ENCODE measurements at regions not wholly inside any gene's neighbourhood (a gene's known extent, or its start where the extent isn't known, plus 50 kb on each side); places are given as distances from the start of the nearest gene placed in this dataset.

GRCh38 chr14:98984719-98985041, 287.3 kb downstream of the BCL11B start:
- no peaks in the 10 kb centered on the region for H3K9me3 ChIP-seq (ENCODE audit: control insufficient read depth, insufficient read depth, low read length)
- no peaks in the 10 kb centered on the region for H3K27me3 ChIP-seq (ENCODE audit: control insufficient read depth, insufficient read depth, low read length)
- no peaks in the 10 kb centered on the region for H3K4me1 ChIP-seq (ENCODE audit: control insufficient read depth, insufficient read depth, low read length)
- no peak overlapping the region for H3K27ac ChIP-seq (ENCODE audit: low read depth, low read length)
- no peaks in the 10 kb centered on the region for H3K36me3 ChIP-seq (ENCODE audit: control insufficient read depth, insufficient read depth, low read length)
- DNase-seq (ENCODE audit: low read depth in 4 of 6, low spot score in 6 of 6), result no peak
- WGBS (ENCODE audit: insufficient coverage), result 78% methylated on average over 7 of the region's 7 CpGs
- H3K4me3 ChIP-seq (ENCODE audit: low read depth, low read length), result no peak overlapping the region

- Histone ChIP-seq H3K9me3 (ENCODE audit: control insufficient read depth, insufficient read depth, low read length) (no peaks in the 10 kb centered on the region), H3K4me3 (ENCODE audit: low read depth, low read length) (no peak overlapping the region), H3K36me3 (ENCODE audit: control insufficient read depth, insufficient read depth, low read length) (no peaks in the 10 kb centered on the region), H3K4me1 (ENCODE audit: control insufficient read depth, insufficient read depth, low read length) (no peaks in the 10 kb centered on the region), H3K27me3 (ENCODE audit: control insufficient read depth, insufficient read depth, low read length) (no peaks in the 10 kb centered on the region), H3K27ac (ENCODE audit: low read depth, low read length) (no peak overlapping the region)
- no peak for DNase-seq (ENCODE audit: low read depth in 4 of 6, low spot score in 6 of 6)
- WGBS (ENCODE audit: insufficient coverage), result 80% methylated on average over 1 of the region's 1 CpG
Observed at GRCh38 chr14:98993818-98994217, 278.2 kb downstream of the BCL11B start.

- Histone ChIP-seq H3K36me3 (ENCODE audit: control insufficient read depth, insufficient read depth, low read length) (no peaks in the 10 kb centered on the region), H3K27ac (ENCODE audit: low read depth, low read length) (no peak overlapping the region)
- no CpG with 5 or more reads among the region's 3 CpGs for WGBS (ENCODE audit: insufficient coverage)
Observed at GRCh38 chr14:98994561-98994960, 277.4 kb downstream of the BCL11B start.

GRCh38 chr14:98997526-98998205, 274.3 kb downstream of the BCL11B start:
- no peak overlapping the region for H3K27ac ChIP-seq (ENCODE audit: low read depth, low read length)
- H3K4me1 ChIP-seq (ENCODE audit: control insufficient read depth, insufficient read depth, low read length), result no peaks in the 10 kb centered on the region
- no peaks in the 10 kb centered on the region for H3K27me3 ChIP-seq (ENCODE audit: control insufficient read depth, insufficient read depth, low read length)
- H3K9me3 ChIP-seq (ENCODE audit: control insufficient read depth, insufficient read depth, low read length), result no peaks in the 10 kb centered on the region
- WGBS (ENCODE audit: insufficient coverage), result 96% methylated on average over 3 of the region's 6 CpGs
- no peak overlapping the region for H3K4me3 ChIP-seq (ENCODE audit: low read depth, low read length)
- H3K36me3 ChIP-seq (ENCODE audit: control insufficient read depth, insufficient read depth, low read length), result no peaks in the 10 kb centered on the region
- DNase-seq (ENCODE audit: low read depth in 4 of 6, low spot score in 6 of 6), result no peak

More at GRCh38 chr14:98994561-98994960, 277.4 kb downstream of the BCL11B start:
- no peaks in the 10 kb centered on the region for H3K9me3 ChIP-seq (ENCODE audit: control insufficient read depth, insufficient read depth, low read length)
- no peak overlapping the region for H3K4me3 ChIP-seq (ENCODE audit: low read depth, low read length)
- no peaks in the 10 kb centered on the region for H3K4me1 ChIP-seq (ENCODE audit: control insufficient read depth, insufficient read depth, low read length)
- DNase-seq (ENCODE audit: low read depth in 4 of 6, low spot score in 6 of 6), result no peak
- no peaks in the 10 kb centered on the region for H3K27me3 ChIP-seq (ENCODE audit: control insufficient read depth, insufficient read depth, low read length)

GRCh38 chr14:98999345-98999744, 272.7 kb downstream of the BCL11B start:
- H3K36me3 ChIP-seq (ENCODE audit: control insufficient read depth, insufficient read depth, low read length), result no peaks in the 10 kb centered on the region
- no peak overlapping the region for H3K27ac ChIP-seq (ENCODE audit: low read depth, low read length)
- peaks cover 2% of the 10 kb centered on the region for H3K27me3 ChIP-seq (ENCODE audit: control insufficient read depth, insufficient read depth, low read length)
- H3K4me1 ChIP-seq (ENCODE audit: control insufficient read depth, insufficient read depth, low read length), result no peaks in the 10 kb centered on the region
- no peak overlapping the region for H3K4me3 ChIP-seq (ENCODE audit: low read depth, low read length)
- 88% methylated on average over 6 of the region's 9 CpGs for WGBS (ENCODE audit: insufficient coverage)
- no peaks in the 10 kb centered on the region for H3K9me3 ChIP-seq (ENCODE audit: control insufficient read depth, insufficient read depth, low read length)
- no peak for DNase-seq (ENCODE audit: low read depth in 4 of 6, low spot score in 6 of 6)

DNA sequence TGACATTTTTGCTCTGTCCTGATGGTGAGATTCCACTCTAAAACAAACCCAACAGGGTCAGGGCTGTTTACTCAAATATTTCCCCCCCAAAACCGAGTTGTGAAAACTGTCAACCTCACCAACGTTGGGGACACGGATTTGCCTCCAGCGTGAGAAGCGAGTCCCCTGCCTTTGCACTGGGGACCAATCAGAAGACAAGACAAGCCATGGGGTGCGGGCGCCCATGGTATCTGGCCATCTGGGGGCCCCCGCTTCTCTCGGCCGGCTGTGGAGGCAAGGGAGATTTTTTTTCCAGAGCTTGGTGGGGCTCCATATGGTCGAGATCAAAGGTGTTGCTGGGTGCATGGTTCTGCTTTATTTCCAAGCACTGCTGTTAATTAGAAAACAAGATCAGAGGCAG, 272.1 kb downstream of the BCL11B start:
- Histone ChIP-seq H3K36me3 (ENCODE audit: control insufficient read depth, insufficient read depth, low read length) (no peaks in the 10 kb centered on the region), H3K9me3 (ENCODE audit: control insufficient read depth, insufficient read depth, low read length) (no peaks in the 10 kb centered on the region), H3K4me3 (ENCODE audit: low read depth, low read length) (no peak overlapping the region), H3K4me1 (ENCODE audit: control insufficient read depth, insufficient read depth, low read length) (no peaks in the 10 kb centered on the region), H3K27me3 (ENCODE audit: control insufficient read depth, insufficient read depth, low read length) (peaks cover 2% of the 10 kb centered on the region), H3K27ac (ENCODE audit: low read depth, low read length) (no peak overlapping the region)
- no peak for DNase-seq (ENCODE audit: low read depth in 4 of 6, low spot score in 6 of 6)
- WGBS (ENCODE audit: insufficient coverage), result 84% methylated on average over 7 of the region's 11 CpGs

- Histone ChIP-seq H3K27me3 (ENCODE audit: control insufficient read depth, insufficient read depth, low read length) (peaks cover 2% of the 10 kb centered on the region), H3K27ac (ENCODE audit: low read depth, low read length) (no peak overlapping the region), H3K36me3 (ENCODE audit: control insufficient read depth, insufficient read depth, low read length) (no peaks in the 10 kb centered on the region), H3K4me1 (ENCODE audit: control insufficient read depth, insufficient read depth, low read length) (no peaks in the 10 kb centered on the region), H3K9me3 (ENCODE audit: control insufficient read depth, insufficient read depth, low read length) (no peaks in the 10 kb centered on the region), H3K4me3 (ENCODE audit: low read depth, low read length) (no peak overlapping the region)
- 84% methylated on average over 7 of the region's 7 CpGs for WGBS (ENCODE audit: insufficient coverage)
- DNase-seq (ENCODE audit: low read depth in 4 of 6, low spot score in 6 of 6), result peak in 1 of 6 donors; percentile 22
Observed at GRCh38 chr14:99001241-99001640, 270.8 kb downstream of the BCL11B start.

DNA sequence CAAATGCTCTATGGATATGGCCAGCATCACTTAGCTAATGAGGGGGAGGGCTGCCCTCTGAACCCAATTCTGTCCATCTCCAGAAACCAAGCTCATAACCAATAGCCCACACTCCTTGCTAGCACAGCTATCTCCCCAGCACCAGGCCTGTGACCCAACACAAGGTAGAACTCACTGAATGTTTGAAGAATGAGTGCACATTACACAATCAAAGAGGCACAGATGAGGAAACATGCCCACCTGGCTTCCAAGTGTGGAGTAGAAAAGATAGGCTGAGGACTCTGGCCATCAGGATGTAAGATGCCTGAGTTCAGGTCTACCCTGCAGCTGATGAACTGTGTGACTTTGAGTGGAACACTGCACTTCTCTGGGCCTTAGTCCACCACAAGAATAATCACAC, 268.4 kb downstream of the BCL11B start:
- H3K36me3 ChIP-seq (ENCODE audit: control insufficient read depth, insufficient read depth, low read length), result no peaks in the 10 kb centered on the region
- no peak for DNase-seq (ENCODE audit: low read depth in 4 of 6, low spot score in 6 of 6)
- H3K4me1 ChIP-seq (ENCODE audit: control insufficient read depth, insufficient read depth, low read length), result no peaks in the 10 kb centered on the region
- H3K27me3 ChIP-seq (ENCODE audit: control insufficient read depth, insufficient read depth, low read length), result peaks cover 2% of the 10 kb centered on the region
- no peak overlapping the region for H3K4me3 ChIP-seq (ENCODE audit: low read depth, low read length)
- no peaks in the 10 kb centered on the region for H3K9me3 ChIP-seq (ENCODE audit: control insufficient read depth, insufficient read depth, low read length)
- H3K27ac ChIP-seq (ENCODE audit: low read depth, low read length), result no peak overlapping the region

GRCh38 chr14:99004112-99004511, 267.9 kb downstream of the BCL11B start:
- no peak for DNase-seq (ENCODE audit: low read depth in 4 of 6, low spot score in 6 of 6)
- Histone ChIP-seq H3K27me3 (ENCODE audit: control insufficient read depth, insufficient read depth, low read length) (peaks cover 2% of the 10 kb centered on the region), H3K36me3 (ENCODE audit: control insufficient read depth, insufficient read depth, low read length) (no peaks in the 10 kb centered on the region), H3K4me1 (ENCODE audit: control insufficient read depth, insufficient read depth, low read length) (no peaks in the 10 kb centered on the region), H3K4me3 (ENCODE audit: low read depth, low read length) (no peak overlapping the region), H3K9me3 (ENCODE audit: control insufficient read depth, insufficient read depth, low read length) (no peaks in the 10 kb centered on the region), H3K27ac (ENCODE audit: low read depth, low read length) (no peak overlapping the region)
- no CpG with 5 or more reads among the region's 3 CpGs for WGBS (ENCODE audit: insufficient coverage)

GRCh38 chr14:99006276-99006675, 265.7 kb downstream of the BCL11B start:
- Histone ChIP-seq H3K4me3 (ENCODE audit: low read depth, low read length) (no peak overlapping the region), H3K27me3 (ENCODE audit: control insufficient read depth, insufficient read depth, low read length) (peaks cover 2% of the 10 kb centered on the region)

More at GRCh38 chr14:99006276-99006675, 265.7 kb downstream of the BCL11B start:
- no peak for DNase-seq (ENCODE audit: low read depth in 4 of 6, low spot score in 6 of 6)
- no peaks in the 10 kb centered on the region for H3K4me1 ChIP-seq (ENCODE audit: control insufficient read depth, insufficient read depth, low read length)
- H3K9me3 ChIP-seq (ENCODE audit: control insufficient read depth, insufficient read depth, low read length), result no peaks in the 10 kb centered on the region
- no peak overlapping the region for H3K27ac ChIP-seq (ENCODE audit: low read depth, low read length)
- H3K36me3 ChIP-seq (ENCODE audit: control insufficient read depth, insufficient read depth, low read length), result no peaks in the 10 kb centered on the region
- 87% methylated on average over 4 of the region's 5 CpGs for WGBS (ENCODE audit: insufficient coverage)

Data from spinal cord (tissue), 9 donors.